Activated T-helper 1 cell treated with Interleukin-2 at 50 U/mL for 16 hours (primary cell): ENCODE measurements at regions not wholly inside any gene's neighbourhood (a gene's known extent, or its start where the extent isn't known, plus 50 kb on each side); places are given as distances from the start of the nearest gene placed in this dataset.

Source experiments
- DNase-seq: peaks from one replicate; pipeline ENCODE4 v3.0.0-alpha.2; 2020; ENCODE audit warnings: low read depth

- DNase-seq: no peak
Observed at GRCh38 chr18:38475686-38476085, 910.1 kb upstream of the CELF4 start.

- DNase-seq: no peak
Observed at GRCh38 chr18:38473535-38473934, 907.9 kb upstream of the CELF4 start.

- no peak for DNase-seq
Observed at GRCh38 chr18:38470421-38470820, 904.8 kb upstream of the CELF4 start.

- no peak for DNase-seq
Observed at GRCh38 chr18:38466426-38466825, 900.8 kb upstream of the CELF4 start.

GRCh38 chr18:38464024-38464423 lies 898.4 kb upstream of the CELF4 start:
- DNase-seq: no peak

- no peak for DNase-seq
Observed at GRCh38 chr18:38460657-38461056, 895.1 kb upstream of the CELF4 start.

- no peak for DNase-seq
Observed at GRCh38 chr18:38459131-38459994, 893.8 kb upstream of the CELF4 start.

GRCh38 chr18:38458698-38459097 lies 893.1 kb upstream of the CELF4 start:
- DNase-seq: no peak

GRCh38 chr18:38456253-38456652 lies 890.7 kb upstream of the CELF4 start:
- no peak for DNase-seq

GRCh38 chr18:38454764-38455469 lies 889.3 kb upstream of the CELF4 start:
- DNase-seq: no peak

- DNase-seq: no peak
Observed at GRCh38 chr18:38453880-38454279, 888.3 kb upstream of the CELF4 start.

GRCh38 chr18:38450876-38451275 lies 885.3 kb upstream of the CELF4 start:
- DNase-seq: no peak

- DNase-seq: no peak
Observed at GRCh38 chr18:38445804-38446145, 880.2 kb upstream of the CELF4 start.

- no peak for DNase-seq
Observed at GRCh38 chr18:38444971-38445803, 879.6 kb upstream of the CELF4 start.

GRCh38 chr18:38427736-38428135 lies 862.1 kb upstream of the CELF4 start:
- DNase-seq: no peak

GRCh38 chr18:38427234-38427633 lies 861.6 kb upstream of the CELF4 start:
- DNase-seq: no peak

- no peak for DNase-seq
Observed at GRCh38 chr18:38421872-38422615, 856.4 kb upstream of the CELF4 start.

- no peak for DNase-seq
Observed at GRCh38 chr18:38421021-38421420, 855.4 kb upstream of the CELF4 start.

- no peak for DNase-seq
Observed at GRCh38 chr18:38420611-38421010, 855.0 kb upstream of the CELF4 start.

GRCh38 chr18:38415811-38416210 lies 850.2 kb upstream of the CELF4 start:
- no peak for DNase-seq

GRCh38 chr18:38413193-38413592 lies 847.6 kb upstream of the CELF4 start:
- no peak for DNase-seq

- DNase-seq: no peak
Observed at GRCh38 chr18:38406607-38407006, 841.0 kb upstream of the CELF4 start.
